Panc1 (cell line): ENCODE measurements at regions not wholly inside any gene's neighbourhood (a gene's known extent, or its start where the extent isn't known, plus 50 kb on each side); places are given as distances from the start of the nearest gene placed in this dataset.

Experiments
- ATAC-seq: fragments of 200-7000 bp; cut with Tn5 transposase; 2 replicates; pipeline ENCODE4 v1.9.1; 2020; ENCODE audit warnings: mild to moderate bottlenecking, moderate library complexity
- BruUV-seq: library from RNA; stranded (reverse); fragments of 400-500 nt; replicated peaks from 2 replicates; lab custom pipeline; 2021; lab: Mats Ljungman, UMichigan
- CTCF ChIA-PET: fragments of 300-600 bp; sonication (Branson Sonifier 250); formaldehyde crosslinking; loops from one replicate; lab custom pipeline; 2022; ENCODE audit warnings: antibody characterized with exemption; lab: Charles Lee
- POLR2A ChIA-PET: fragments of 300-600 bp; sonication (Branson Sonifier 250); formaldehyde crosslinking; loops from one replicate; lab custom pipeline; 2022; ENCODE audit warnings: antibody characterized with exemption; lab: Charles Lee
- DNase-seq: peaks from one replicate; pipeline ENCODE4 v3.0.0-alpha.2; 2010; ENCODE audit warnings: low read depth, low spot score
- H3K27ac ChIP-seq: 2 replicates; pipeline ENCODE4 v1.5.1; 2011; ENCODE audit warnings: mild to moderate bottlenecking, low read length, inconsistent platforms
- H3K27me3 ChIP-seq: fragments of 200-500 bp; sonication (Bioruptor generic); 2 replicates; pipeline ENCODE4 v1.6.0; 2014; ENCODE audit warnings: low read length, inconsistent platforms; ENCODE audit not compliant: control insufficient read depth, insufficient read depth
- H3K36me3 ChIP-seq: fragments of 200-500 bp; sonication (Bioruptor generic); 2 replicates; pipeline ENCODE4 v1.5.1; 2014; ENCODE audit warnings: inconsistent platforms, mild to moderate bottlenecking, low read length, moderate library complexity; ENCODE audit not compliant: control insufficient read depth, insufficient read depth
- H3K4me1 ChIP-seq: 2 replicates; pipeline ENCODE4 v1.5.1; 2011; ENCODE audit warnings: inconsistent platforms, mild to moderate bottlenecking, low read length, moderate library complexity; ENCODE audit not compliant: control insufficient read depth, insufficient read depth
- H3K4me3 ChIP-seq, 2 experiments: 2 replicates each; pipeline ENCODE4 v1.5.1; 2011 to 2012; ENCODE audit warnings: low read depth in 2 of 2, low read length in 2 of 2, mild to moderate bottlenecking in 2 of 2, inconsistent platforms in 1 of 2, moderate library complexity in 1 of 2
- H3K9me3 ChIP-seq: fragments of 200-500 bp; sonication (Bioruptor generic); 2 replicates; pipeline ENCODE4 v1.5.1; 2014; ENCODE audit warnings: low read depth, mild to moderate bottlenecking, inconsistent platforms, low read length, moderate library complexity; ENCODE audit not compliant: control insufficient read depth, insufficient read depth
- CTCF ChIP-seq: fragments of 450-650 bp; IDR thresholded peaks from 2 replicates; pipeline ENCODE4 v1.5.1; 2017; ENCODE audit warnings: mild to moderate bottlenecking
- POLR2AphosphoS5 ChIP-seq: IDR thresholded peaks from 2 replicates; pipeline ENCODE4 v1.6.1; 2012; ENCODE audit warnings: mild to moderate bottlenecking, low read depth, low read length, moderate library complexity
- REST ChIP-seq, 2 experiments: IDR thresholded peaks; 2 replicates each; pipeline ENCODE4 v1.6.1; 2011 to 2012; ENCODE audit warnings: low read depth in 2 of 2, control low read depth in 1 of 2, low read length in 1 of 2, mild to moderate bottlenecking in 1 of 2, moderate library complexity in 1 of 2; ENCODE audit not compliant: insufficient read depth in 1 of 2
- SIN3A ChIP-seq: IDR thresholded peaks from 2 replicates; pipeline ENCODE4 v1.6.1; 2012; ENCODE audit warnings: low read depth, mild to moderate bottlenecking, low read length, moderate library complexity, borderline replicate concordance; ENCODE audit not compliant: insufficient read depth
- TCF7L2 ChIP-seq: IDR thresholded peaks from 2 replicates; pipeline ENCODE4 v1.6.1; 2011; ENCODE audit warnings: mild to moderate bottlenecking, low read depth, low read length, inconsistent platforms
- in situ Hi-C: cut with HindIII; loops from 2 replicates; pipeline ENCODE4 v1.10.0; 2016; ENCODE audit warnings: low sequenced_read_pairs, low pct_unique_long_range_greater_than_20kb
- intact Hi-C: fragments of 100-400 bp; cut with micrococcal nuclease; formaldehyde crosslinking; loops from one replicate; pipeline ENCODE4 v1.10.0; 2022; ENCODE audit not compliant: unreplicated experiment

- in situ Hi-C loops: no loop called here
- ATAC-seq: no peak
Observed at GRCh38 chr5:10162468-10162867, 87.2 kb downstream of the ATPSCKMT start.

GRCh38 chr5:10161778-10162177 lies 87.9 kb downstream of the ATPSCKMT start:
- Histone ChIP-seq H3K4me1 (no peaks in the 10 kb centered on the region), H3K4me3 (no peak overlapping the region), H3K9me3 (no peaks in the 10 kb centered on the region), H3K27ac (no peak overlapping the region), H3K27me3 (no peaks in the 10 kb centered on the region; the same call in 1 of the 2 replicates), H3K36me3 (no peaks in the 10 kb centered on the region)
- no peak for DNase-seq
- in situ Hi-C loops: no loop called here
- intact Hi-C loops: no loop called here
- no peak for ATAC-seq
- ChIA-PET CTCF (interaction anchor here (0.5 kb wide), 1 partner anchor 27 kb away, joined by 4 read pairs; no protein-coding TSS in a partner anchor), POLR2A (no interaction called here)
- no TSS peak for BruUV-seq
- TF ChIP-seq POLR2AphosphoS5 (no peak), SIN3A (no peak), CTCF (no peak), TCF7L2 (no peak), REST (IDR thresholded peaks at IDR 0.05; ENCODE audit: insufficient read depth in 1 of 2, low read depth in 2 of 2, low read length in 1 of 2) (no peak)

More at GRCh38 chr5:10162468-10162867, 87.2 kb downstream of the ATPSCKMT start:
- H3K4me3 ChIP-seq: no peak overlapping the region
- intact Hi-C loops: no loop called here
- ChIA-PET CTCF (interaction anchor here (0.5 kb wide), 1 partner anchor 27 kb away, joined by 4 read pairs; no protein-coding TSS in a partner anchor), POLR2A (no interaction called here)
- no peaks in the 10 kb centered on the region for H3K36me3 ChIP-seq
- no peaks in the 10 kb centered on the region for H3K9me3 ChIP-seq
- no peaks in the 10 kb centered on the region for H3K4me1 ChIP-seq
- TF ChIP-seq REST (IDR thresholded peaks at IDR 0.05; ENCODE audit: insufficient read depth in 1 of 2, low read depth in 2 of 2, low read length in 1 of 2): no peak
- no peak for TF ChIP-seq CTCF
- no TSS peak for BruUV-seq
- no peak overlapping the region for H3K27ac ChIP-seq
- no peaks in the 10 kb centered on the region; the same call in 1 of the 2 replicates for H3K27me3 ChIP-seq
- no peak for DNase-seq
